ENCODE measurements at regions not wholly inside any gene's neighbourhood (a gene's known extent, or its start where the extent isn't known, plus 50 kb on each side); places are given as distances from the start of the nearest gene placed in this dataset.

GRCh38 chr11:29438815-29439214 lies 578.0 kb downstream of the KCNA4 start:
- no peak for DNase-seq (ENCODE audit: low read depth)
- CTCF ChIA-PET, result no interaction called here
- Histone ChIP-seq H3K36me3 (ENCODE audit: control insufficient read depth, insufficient read depth, low read length) (no peaks in the 10 kb centered on the region), H3K27me3 (ENCODE audit: control insufficient read depth, insufficient read depth, low read length) (no peaks in the 10 kb centered on the region), H3K4me3 (ENCODE audit: low read depth, low read length) (no peak overlapping the region)
- POLR2A ChIA-PET, result no interaction called here
- TF ChIP-seq CTCF (IDR thresholded peaks at IDR 0.05; ENCODE audit: insufficient read depth, low read depth, low read length), result no peak

DNA sequence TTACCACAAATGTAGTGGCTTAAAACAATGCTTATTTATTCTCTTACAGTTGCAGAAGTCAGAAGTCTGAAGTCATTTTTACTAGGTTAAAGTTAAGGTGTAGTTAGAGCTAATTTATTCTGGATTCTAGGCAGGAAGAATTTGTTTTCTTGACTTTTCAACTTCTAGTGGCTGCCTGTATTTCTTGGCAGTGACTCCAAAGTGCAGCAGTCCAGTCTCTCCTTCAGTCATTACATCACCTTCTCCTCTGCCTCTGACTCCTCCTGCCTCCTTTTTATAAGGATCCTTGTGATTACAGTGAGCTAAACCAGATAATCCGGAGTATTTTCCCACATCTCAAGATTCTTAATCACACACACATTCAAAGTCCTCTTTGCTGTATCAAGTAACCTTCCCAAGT lies 581.4 kb downstream of the KCNA4 start:
- TF ChIP-seq CTCF (IDR thresholded peaks at IDR 0.05; ENCODE audit: insufficient read depth, low read depth, low read length), result no peak
- Histone ChIP-seq H3K27me3 (ENCODE audit: control insufficient read depth, insufficient read depth, low read length) (peaks cover 2% of the 10 kb centered on the region; the same call in 1 of the 2 replicates), H3K36me3 (ENCODE audit: control insufficient read depth, insufficient read depth, low read length) (no peaks in the 10 kb centered on the region), H3K4me3 (ENCODE audit: low read depth, low read length) (no peak overlapping the region)
- no peak for DNase-seq (ENCODE audit: low read depth)
- POLR2A ChIA-PET, result no interaction called here
- CTCF ChIA-PET, result interaction anchor here (0.6 kb wide), 1 partner anchor 1486 kb away, joined by 3 read pairs; no protein-coding TSS in a partner anchor

- Histone ChIP-seq H3K4me3 (ENCODE audit: low read depth, low read length) (no peak overlapping the region), H3K27me3 (ENCODE audit: control insufficient read depth, insufficient read depth, low read length) (peaks cover 2% of the 10 kb centered on the region; the same call in 1 of the 2 replicates), H3K36me3 (ENCODE audit: control insufficient read depth, insufficient read depth, low read length) (no peaks in the 10 kb centered on the region)
- no peak for DNase-seq (ENCODE audit: low read depth)
- CTCF ChIA-PET, result interaction anchor here (0.5 to 2.4 kb wide), 14 partner anchors 8 to 1736 kb away, joined by 3 to 14 read pairs (median 4); no protein-coding TSS in a partner anchor
- POLR2A ChIA-PET, result no interaction called here
- TF ChIP-seq CTCF (IDR thresholded peaks at IDR 0.05; ENCODE audit: insufficient read depth, low read depth, low read length), result peak; percentile 48
Measured at GRCh38 chr11:29432719-29433325, 584.0 kb downstream of the KCNA4 start.

DNA sequence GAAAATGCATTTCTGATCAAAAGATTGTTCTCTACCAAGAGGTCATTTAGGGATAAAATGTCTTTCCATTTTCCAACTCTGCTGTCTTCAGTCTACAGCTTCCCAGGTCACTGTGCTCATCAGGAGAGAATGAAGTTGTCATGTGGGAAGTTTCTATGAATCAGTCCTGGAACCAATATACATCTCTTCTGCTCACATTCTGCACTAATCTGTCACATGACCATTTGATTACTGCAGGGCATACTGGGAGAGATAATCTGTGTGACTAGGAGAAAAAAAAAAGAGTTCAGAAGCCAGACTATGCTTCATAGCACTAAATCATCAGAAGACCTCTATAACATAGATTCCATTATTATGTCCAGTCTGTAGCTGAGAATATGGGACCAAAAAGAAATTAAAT lies 611.5 kb downstream of the KCNA4 start:
- H3K4me3 ChIP-seq (ENCODE audit: low read depth, low read length), result no peak overlapping the region
- no peak for DNase-seq (ENCODE audit: low read depth)
- POLR2A ChIA-PET, result no interaction called here
- CTCF ChIA-PET, result no interaction called here
- no peaks in the 10 kb centered on the region for H3K36me3 ChIP-seq (ENCODE audit: control insufficient read depth, insufficient read depth, low read length)
- H3K27me3 ChIP-seq (ENCODE audit: control insufficient read depth, insufficient read depth, low read length), result no peaks in the 10 kb centered on the region
- TF ChIP-seq CTCF (IDR thresholded peaks at IDR 0.05; ENCODE audit: insufficient read depth, low read depth, low read length), result no peak

DNA sequence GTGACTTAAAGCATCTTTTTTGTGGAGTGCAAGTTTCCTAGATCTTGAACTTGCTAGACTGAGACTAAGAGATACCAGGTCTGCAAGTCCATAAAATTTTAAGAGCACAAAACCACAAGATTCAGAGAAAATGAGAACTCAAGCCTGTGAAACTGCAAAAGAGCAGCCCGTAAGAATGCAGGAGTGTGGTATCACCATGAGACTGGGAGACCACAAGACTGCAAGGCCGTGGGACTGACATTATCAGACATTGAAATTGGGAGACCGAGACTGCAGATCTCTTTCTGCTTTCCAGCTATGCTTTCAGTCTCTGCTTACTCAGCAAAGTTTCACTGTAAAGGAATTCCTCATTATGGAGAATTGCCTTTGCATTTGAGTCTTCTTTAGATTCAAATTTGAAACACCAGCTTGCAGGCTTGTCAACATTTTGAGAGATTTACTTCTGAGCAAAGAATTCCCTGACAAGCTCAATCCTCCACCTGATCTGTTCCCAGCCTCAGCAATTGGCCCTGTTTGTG lies 621.2 kb downstream of the KCNA4 start:
- DNase-seq (ENCODE audit: low read depth), result no peak
- Histone ChIP-seq H3K27me3 (ENCODE audit: control insufficient read depth, insufficient read depth, low read length) (no peaks in the 10 kb centered on the region), H3K4me3 (ENCODE audit: low read depth, low read length) (no peak overlapping the region), H3K36me3 (ENCODE audit: control insufficient read depth, insufficient read depth, low read length) (no peaks in the 10 kb centered on the region)
- POLR2A ChIA-PET, result no interaction called here
- TF ChIP-seq CTCF (IDR thresholded peaks at IDR 0.05; ENCODE audit: insufficient read depth, low read depth, low read length), result no peak
- CTCF ChIA-PET, result no interaction called here
